NT2/D1 (cell line): ENCODE measurements at regions not wholly inside any gene's neighbourhood (a gene's known extent, or its start where the extent isn't known, plus 50 kb on each side); places are given as distances from the start of the nearest gene placed in this dataset.

Experiments used
- DNase-seq: peaks from one replicate; pipeline ENCODE4 v3.0.0-alpha.2; 2011; ENCODE audit warnings: low read depth, low spot score
- H3K27me3 ChIP-seq: 2 replicates; pipeline ENCODE4 v1.6.0; 2011; ENCODE audit warnings: mild to moderate bottlenecking; ENCODE audit not compliant: insufficient read length, insufficient read depth
- H3K36me3 ChIP-seq: 2 replicates; pipeline ENCODE4 v1.6.1; 2011; ENCODE audit warnings: mild to moderate bottlenecking, low read length, mixed read lengths; ENCODE audit not compliant: insufficient read depth, insufficient read length
- H3K4me1 ChIP-seq: 2 replicates; pipeline ENCODE4 v1.5.1; 2011; ENCODE audit not compliant: insufficient read depth, insufficient read length
- H3K4me3 ChIP-seq: 2 replicates; pipeline ENCODE4 v1.5.1; 2011; ENCODE audit warnings: low read depth; ENCODE audit not compliant: insufficient read length
- H3K9ac ChIP-seq: 2 replicates; pipeline ENCODE4 v1.6.0; 2011; ENCODE audit warnings: low read depth; ENCODE audit not compliant: insufficient read length
- H3K9me3 ChIP-seq: 2 replicates; pipeline ENCODE4 v1.5.1; 2011; ENCODE audit warnings: mild to moderate bottlenecking, low read length; ENCODE audit not compliant: insufficient read depth
- SUZ12 ChIP-seq: IDR thresholded peaks from 2 replicates; pipeline ENCODE4 v1.6.1; 2011; ENCODE audit not compliant: insufficient read length, insufficient read depth; ENCODE audit errors: extremely low read depth
- YY1 ChIP-seq: IDR thresholded peaks from 2 replicates; pipeline ENCODE4 v1.6.1; 2011; ENCODE audit not compliant: insufficient read length, insufficient read depth
- ZNF274 ChIP-seq: IDR thresholded peaks from 2 replicates; pipeline ENCODE4 v1.6.1; 2011; ENCODE audit warnings: mild to moderate bottlenecking, low read depth, low read length

DNA sequence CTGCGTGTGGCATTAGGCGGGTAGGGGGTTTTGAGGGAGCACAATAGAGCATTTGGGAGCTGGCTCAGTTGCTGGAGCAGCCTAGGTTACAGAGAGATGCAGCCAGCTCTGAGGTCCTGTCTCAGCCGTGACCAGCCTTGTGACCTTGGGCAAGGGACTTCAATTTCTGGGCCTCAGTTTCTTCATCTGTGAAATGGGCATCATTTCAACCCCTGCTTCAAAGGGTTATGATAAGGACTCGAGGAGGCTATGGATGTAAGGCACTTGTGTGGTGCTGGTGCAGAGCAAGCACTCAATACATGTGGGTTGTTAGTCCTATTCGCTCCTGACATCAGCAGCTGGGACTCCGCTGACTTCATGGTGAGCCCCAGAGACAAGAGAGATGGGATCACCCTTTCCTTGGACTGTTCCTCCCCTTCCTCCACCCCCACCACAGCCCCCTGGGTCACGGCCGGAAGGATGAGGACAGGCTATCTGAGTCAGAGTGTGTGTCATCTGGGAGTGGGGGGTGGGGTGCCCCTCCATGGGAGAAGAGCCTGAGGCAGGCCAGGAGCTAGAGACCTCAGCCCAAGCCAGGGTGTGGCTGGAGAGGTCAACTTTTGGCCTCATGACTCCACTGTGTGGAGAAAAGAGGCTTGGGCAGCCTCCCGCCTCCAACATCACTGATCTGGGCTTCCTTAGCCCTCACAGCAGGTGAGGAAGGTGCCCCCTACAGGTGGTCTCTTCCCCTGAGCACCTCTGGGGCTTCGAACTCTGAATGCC is 71.4 kb upstream of the ZBTB40 start:
- no peak for DNase-seq
- no peak for TF ChIP-seq ZNF274
- TF ChIP-seq SUZ12, result no peak
- no peak for TF ChIP-seq YY1
- Histone ChIP-seq H3K36me3 (no peaks in the 10 kb centered on the region), H3K9me3 (no peaks in the 10 kb centered on the region), H3K27me3 (no peaks in the 10 kb centered on the region), H3K4me1 (peaks cover 6% of the 10 kb centered on the region), H3K9ac (no peak overlapping the region), H3K4me3 (no peak overlapping the region)

DNA sequence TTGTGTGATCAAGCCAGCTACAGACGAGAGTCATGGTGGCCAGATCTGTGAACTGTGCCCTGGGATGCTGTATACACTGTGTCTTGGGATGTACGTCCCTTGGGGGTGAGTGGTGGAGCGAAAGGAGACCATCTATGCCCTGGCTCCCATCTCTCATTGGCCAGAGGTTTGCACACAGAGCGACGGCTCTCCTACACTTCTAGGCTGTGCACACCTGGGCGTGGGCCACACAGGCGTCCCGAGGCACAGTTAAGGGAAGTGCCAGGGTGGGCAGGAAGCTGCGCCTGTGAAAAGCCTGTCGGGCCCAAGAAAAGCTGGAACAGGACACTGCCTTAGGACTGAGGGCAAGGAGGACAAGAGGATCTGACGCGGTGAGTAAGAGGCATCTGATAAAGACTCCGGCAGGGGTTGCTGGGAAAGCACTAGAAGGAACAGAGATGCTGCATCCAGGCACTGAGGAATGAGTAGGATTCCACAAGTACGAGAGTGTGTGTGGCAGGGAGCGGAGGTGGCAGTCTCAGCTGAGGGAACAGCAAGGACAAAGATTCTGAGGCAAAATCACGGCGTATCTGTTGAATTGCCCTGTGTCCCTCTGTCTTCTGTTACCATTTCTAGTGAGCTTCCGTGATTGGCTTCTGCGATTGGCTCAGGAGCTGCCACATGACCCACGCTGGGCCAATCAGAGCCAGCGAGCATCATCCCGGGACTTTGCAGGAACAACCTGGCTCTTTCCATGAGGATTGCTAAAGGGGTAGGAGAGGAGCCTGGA is 67.9 kb upstream of the ZBTB40 start:
- H3K27me3 ChIP-seq, result no peaks in the 10 kb centered on the region
- H3K4me1 ChIP-seq, result peaks cover 6% of the 10 kb centered on the region
- H3K36me3 ChIP-seq, result no peaks in the 10 kb centered on the region
- no peak for DNase-seq
- H3K4me3 ChIP-seq, result no peak overlapping the region
- TF ChIP-seq YY1 (no peak), SUZ12 (no peak), ZNF274 (no peak)
- no peak overlapping the region for H3K9ac ChIP-seq
- no peaks in the 10 kb centered on the region for H3K9me3 ChIP-seq

DNA sequence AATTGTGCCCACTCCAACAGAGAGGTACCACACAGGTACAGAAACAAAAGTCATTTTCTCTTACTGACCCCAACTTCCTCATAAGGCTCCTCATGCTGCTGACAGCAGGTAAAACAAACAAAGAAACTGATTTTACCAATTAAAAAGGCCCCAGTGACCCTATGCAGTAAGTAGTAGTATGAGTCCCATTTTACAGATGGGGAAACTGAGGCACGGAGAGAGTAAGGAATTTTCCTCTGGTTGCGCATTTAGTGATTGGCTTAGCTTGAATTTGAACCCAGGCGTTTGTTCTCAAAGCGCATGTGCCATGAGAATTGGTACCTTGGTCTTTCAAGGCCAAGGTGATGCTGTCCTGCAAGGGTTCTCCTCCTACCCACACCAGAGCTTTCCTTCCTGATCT is 66.1 kb upstream of the ZBTB40 start:
- H3K36me3 ChIP-seq, result no peaks in the 10 kb centered on the region
- peaks cover 12% of the 10 kb centered on the region for H3K4me1 ChIP-seq
- TF ChIP-seq YY1 (no peak), SUZ12 (no peak), ZNF274 (no peak)
- H3K9me3 ChIP-seq, result no peaks in the 10 kb centered on the region
- H3K4me3 ChIP-seq, result no peak overlapping the region
- no peaks in the 10 kb centered on the region for H3K27me3 ChIP-seq
- no peak for DNase-seq
- H3K9ac ChIP-seq, result no peak overlapping the region

DNA sequence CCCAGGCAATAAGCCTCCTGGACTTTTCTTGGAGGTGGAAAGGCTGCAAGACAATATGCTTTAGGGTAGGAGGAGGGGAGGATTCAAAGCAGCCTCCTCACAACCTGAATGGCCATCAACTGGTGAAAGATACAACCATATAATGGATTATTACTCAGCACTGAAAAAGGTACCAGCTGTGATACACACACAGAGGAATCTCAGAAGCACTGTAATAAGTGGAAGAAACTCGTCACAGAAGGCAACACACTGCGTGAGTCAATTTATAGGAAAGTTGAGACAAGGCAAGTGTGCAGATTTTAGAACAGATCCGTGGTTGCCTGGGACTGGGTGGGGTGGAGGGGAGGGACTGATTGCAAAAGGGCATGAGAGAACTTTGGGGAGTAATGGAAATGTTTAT is 64.9 kb upstream of the ZBTB40 start:
- Histone ChIP-seq H3K9me3 (no peaks in the 10 kb centered on the region), H3K4me1 (peaks cover 12% of the 10 kb centered on the region), H3K9ac (no peak overlapping the region), H3K27me3 (no peaks in the 10 kb centered on the region), H3K4me3 (no peak overlapping the region), H3K36me3 (no peaks in the 10 kb centered on the region)
- no peak for DNase-seq
- TF ChIP-seq YY1 (no peak), ZNF274 (no peak), SUZ12 (no peak)

DNA sequence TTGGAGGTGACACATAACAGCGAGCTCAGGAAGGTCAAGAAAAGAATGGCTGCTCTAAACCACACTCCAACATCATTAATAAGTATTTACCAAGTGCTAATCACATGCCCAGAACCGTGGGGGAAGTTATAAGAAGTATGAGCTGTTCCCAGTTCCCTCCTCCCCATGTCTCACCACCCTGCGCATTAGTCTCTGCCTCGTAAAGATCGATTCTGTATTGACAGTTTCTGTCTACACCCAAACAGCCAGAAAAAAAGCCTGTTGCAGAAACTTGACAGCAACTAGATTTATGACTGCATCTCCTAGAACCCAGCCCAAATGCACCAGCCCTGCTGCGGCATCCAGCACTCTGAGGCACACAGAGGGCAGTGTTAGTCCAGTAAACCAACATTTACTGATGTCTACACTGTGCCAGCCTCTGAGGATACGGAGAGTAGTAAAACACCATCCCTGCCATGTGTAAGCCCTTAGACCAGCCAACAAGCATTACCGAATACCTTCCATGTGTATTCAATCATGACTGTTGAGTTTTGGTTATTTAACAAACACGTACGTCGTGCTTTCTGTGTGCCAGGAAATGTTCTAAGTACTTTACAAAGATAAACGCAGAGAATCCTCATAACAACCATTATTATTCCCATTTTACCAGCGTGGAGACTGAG is 63.6 kb upstream of the ZBTB40 start:
- no peak for TF ChIP-seq SUZ12
- no peak for TF ChIP-seq ZNF274
- no peak for TF ChIP-seq YY1
- H3K27me3 ChIP-seq, result no peaks in the 10 kb centered on the region
- no peak overlapping the region for H3K4me3 ChIP-seq

DNA sequence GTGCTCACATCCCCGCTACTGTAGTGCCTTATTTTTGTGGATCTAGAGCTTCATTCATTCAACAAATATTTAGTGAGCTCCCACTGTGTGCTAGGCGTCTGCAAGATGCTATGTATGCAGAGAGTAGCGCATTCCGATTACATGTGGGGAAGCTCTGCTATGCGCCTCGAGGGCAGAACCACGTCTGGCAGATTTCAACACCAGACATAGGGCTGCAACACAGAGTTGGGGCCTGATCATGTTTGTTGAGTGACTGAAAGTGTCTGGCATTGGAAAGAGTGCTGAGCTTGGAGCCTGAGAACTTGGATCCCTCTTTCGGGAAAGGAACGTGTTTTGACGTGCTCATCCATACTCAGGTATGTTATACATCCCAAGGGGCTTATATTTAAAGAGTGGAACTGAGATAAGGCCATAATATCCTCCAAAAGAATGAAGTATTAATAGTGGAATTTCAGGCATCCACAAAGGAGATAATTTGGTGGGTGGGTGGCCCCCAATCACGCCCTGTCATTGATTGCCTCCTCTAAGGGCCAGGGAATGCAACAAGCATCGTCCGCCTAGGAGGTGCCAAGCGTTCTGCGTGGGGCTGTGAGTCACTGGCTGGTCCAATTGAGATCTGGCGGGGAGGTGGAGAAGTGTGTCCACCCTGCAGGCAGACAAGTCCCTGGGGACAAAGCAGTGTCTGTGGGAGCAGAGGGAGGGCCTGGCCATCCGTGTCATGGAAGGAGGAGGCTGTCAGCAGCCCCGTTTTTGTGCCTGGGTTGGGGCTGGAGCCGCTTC is 62.8 kb upstream of the ZBTB40 start:
- Histone ChIP-seq H3K9ac (no peak overlapping the region), H3K36me3 (no peaks in the 10 kb centered on the region), H3K9me3 (no peaks in the 10 kb centered on the region), H3K27me3 (no peaks in the 10 kb centered on the region), H3K4me1 (peaks cover 12% of the 10 kb centered on the region), H3K4me3 (no peak overlapping the region)
- TF ChIP-seq YY1, result no peak
- no peak for TF ChIP-seq SUZ12
- TF ChIP-seq ZNF274, result no peak
- no peak for DNase-seq

More for the DNA sequence above, 63.6 kb upstream of the ZBTB40 start:
- DNase-seq, result no peak
- Histone ChIP-seq H3K9ac (no peak overlapping the region), H3K36me3 (no peaks in the 10 kb centered on the region), H3K4me1 (peaks cover 12% of the 10 kb centered on the region), H3K9me3 (no peaks in the 10 kb centered on the region)
